ENCODE measurements at regions not wholly inside any gene's neighbourhood (a gene's known extent, or its start where the extent isn't known, plus 50 kb on each side); places are given as distances from the start of the nearest gene placed in this dataset.

GRCh38 chr9:13424872-13425271, 145.4 kb upstream of the MPDZ start:
- H3K27me3 ChIP-seq (ENCODE audit: control insufficient read depth in 1 of 2, insufficient read depth in 2 of 2, low read length in 2 of 2) = no peaks in the 10 kb centered on the region
- H3K36me3 ChIP-seq (ENCODE audit: insufficient read depth, low read length) = no peaks in the 10 kb centered on the region
- H3K9ac ChIP-seq (ENCODE audit: low read length) = no peak overlapping the region
- no peak overlapping the region for H3K27ac ChIP-seq (ENCODE audit: low read depth, low read length)
- H3K9me3 ChIP-seq (ENCODE audit: low read length) = no peaks in the 10 kb centered on the region
- no peak overlapping the region for H3K4me3 ChIP-seq (ENCODE audit: low read depth in 1 of 2, low read length in 2 of 2)
- peaks cover 13% of the 10 kb centered on the region for H3K4me1 ChIP-seq (ENCODE audit: insufficient read depth, low read length)

- no peaks in the 10 kb centered on the region for H3K36me3 ChIP-seq (ENCODE audit: insufficient read depth, low read length)
- H3K9me3 ChIP-seq (ENCODE audit: low read length) = no peaks in the 10 kb centered on the region
- H3K27ac ChIP-seq (ENCODE audit: low read depth, low read length) = no peak overlapping the region
- H3K27me3 ChIP-seq (ENCODE audit: control insufficient read depth in 1 of 2, insufficient read depth in 2 of 2, low read length in 2 of 2) = no peaks in the 10 kb centered on the region
- H3K4me1 ChIP-seq (ENCODE audit: insufficient read depth, low read length) = peaks cover 7% of the 10 kb centered on the region
- H3K9ac ChIP-seq (ENCODE audit: low read length) = no peak overlapping the region
- H3K4me3 ChIP-seq (ENCODE audit: low read depth in 1 of 2, low read length in 2 of 2) = no peak overlapping the region
These were observed 144.7 kb upstream of the MPDZ start for GRCh38 chr9:13424204-13424603.

- H3K27ac ChIP-seq (ENCODE audit: low read depth, low read length) = no peak overlapping the region
- H3K36me3 ChIP-seq (ENCODE audit: insufficient read depth, low read length) = no peaks in the 10 kb centered on the region
- no peak overlapping the region for H3K4me3 ChIP-seq (ENCODE audit: low read depth in 1 of 2, low read length in 2 of 2)
- H3K4me1 ChIP-seq (ENCODE audit: insufficient read depth, low read length) = peaks cover 22% of the 10 kb centered on the region
- no peak overlapping the region for H3K9ac ChIP-seq (ENCODE audit: low read length)
- H3K27me3 ChIP-seq (ENCODE audit: control insufficient read depth in 1 of 2, insufficient read depth in 2 of 2, low read length in 2 of 2) = no peaks in the 10 kb centered on the region
- no peaks in the 10 kb centered on the region for H3K9me3 ChIP-seq (ENCODE audit: low read length)
These were observed 134.9 kb upstream of the MPDZ start for GRCh38 chr9:13414349-13414748.

- no peaks in the 10 kb centered on the region for H3K9me3 ChIP-seq (ENCODE audit: low read length)
- peaks cover 22% of the 10 kb centered on the region for H3K4me1 ChIP-seq (ENCODE audit: insufficient read depth, low read length)
- H3K36me3 ChIP-seq (ENCODE audit: insufficient read depth, low read length) = no peaks in the 10 kb centered on the region
- no peak overlapping the region for H3K9ac ChIP-seq (ENCODE audit: low read length)
- no peaks in the 10 kb centered on the region for H3K27me3 ChIP-seq (ENCODE audit: control insufficient read depth in 1 of 2, insufficient read depth in 2 of 2, low read length in 2 of 2)
- H3K4me3 ChIP-seq (ENCODE audit: low read depth in 1 of 2, low read length in 2 of 2) = no peak overlapping the region
- H3K27ac ChIP-seq (ENCODE audit: low read depth, low read length) = no peak overlapping the region
These were observed 132.8 kb upstream of the MPDZ start for GRCh38 chr9:13412331-13412730.

- peaks cover 22% of the 10 kb centered on the region for H3K4me1 ChIP-seq (ENCODE audit: insufficient read depth, low read length)
- no peak overlapping the region for H3K4me3 ChIP-seq (ENCODE audit: low read depth in 1 of 2, low read length in 2 of 2)
- no peak overlapping the region for H3K9ac ChIP-seq (ENCODE audit: low read length)
- no peaks in the 10 kb centered on the region for H3K27me3 ChIP-seq (ENCODE audit: control insufficient read depth in 1 of 2, insufficient read depth in 2 of 2, low read length in 2 of 2)
- H3K36me3 ChIP-seq (ENCODE audit: insufficient read depth, low read length) = no peaks in the 10 kb centered on the region
- H3K9me3 ChIP-seq (ENCODE audit: low read length) = no peaks in the 10 kb centered on the region
- no peak overlapping the region for H3K27ac ChIP-seq (ENCODE audit: low read depth, low read length)
These were observed 132.3 kb upstream of the MPDZ start for GRCh38 chr9:13411791-13412190.

- no peaks in the 10 kb centered on the region for H3K9me3 ChIP-seq (ENCODE audit: low read length)
- peaks cover 22% of the 10 kb centered on the region for H3K4me1 ChIP-seq (ENCODE audit: insufficient read depth, low read length)
- no peaks in the 10 kb centered on the region for H3K36me3 ChIP-seq (ENCODE audit: insufficient read depth, low read length)
- H3K9ac ChIP-seq (ENCODE audit: low read length) = no peak overlapping the region
- H3K4me3 ChIP-seq (ENCODE audit: low read depth in 1 of 2, low read length in 2 of 2) = no peak overlapping the region
- H3K27me3 ChIP-seq (ENCODE audit: control insufficient read depth in 1 of 2, insufficient read depth in 2 of 2, low read length in 2 of 2) = no peaks in the 10 kb centered on the region
- peak overlapping the region; percentile 59 for H3K27ac ChIP-seq (ENCODE audit: low read depth, low read length)
These were observed 131.1 kb upstream of the MPDZ start for GRCh38 chr9:13410566-13411031.

GRCh38 chr9:13397661-13398060, 118.2 kb upstream of the MPDZ start:
- Histone ChIP-seq H3K4me3 (ENCODE audit: low read depth in 1 of 2, low read length in 2 of 2) (no peak overlapping the region), H3K27me3 (ENCODE audit: control insufficient read depth in 1 of 2, insufficient read depth in 2 of 2, low read length in 2 of 2) (no peaks in the 10 kb centered on the region), H3K27ac (ENCODE audit: low read depth, low read length) (no peak overlapping the region), H3K4me1 (ENCODE audit: insufficient read depth, low read length) (no peaks in the 10 kb centered on the region), H3K9me3 (ENCODE audit: low read length) (no peaks in the 10 kb centered on the region), H3K9ac (ENCODE audit: low read length) (no peak overlapping the region), H3K36me3 (ENCODE audit: insufficient read depth, low read length) (no peaks in the 10 kb centered on the region)

- Histone ChIP-seq H3K36me3 (ENCODE audit: insufficient read depth, low read length) (no peaks in the 10 kb centered on the region), H3K4me3 (ENCODE audit: low read depth in 1 of 2, low read length in 2 of 2) (no peak overlapping the region), H3K9me3 (ENCODE audit: low read length) (no peaks in the 10 kb centered on the region), H3K27me3 (ENCODE audit: control insufficient read depth in 1 of 2, insufficient read depth in 2 of 2, low read length in 2 of 2) (no peaks in the 10 kb centered on the region), H3K4me1 (ENCODE audit: insufficient read depth, low read length) (no peaks in the 10 kb centered on the region), H3K27ac (ENCODE audit: low read depth, low read length) (no peak overlapping the region), H3K9ac (ENCODE audit: low read length) (no peak overlapping the region)
These were observed 117.7 kb upstream of the MPDZ start for GRCh38 chr9:13397220-13397619.

GRCh38 chr9:13396418-13396817, 116.9 kb upstream of the MPDZ start:
- Histone ChIP-seq H3K27me3 (ENCODE audit: control insufficient read depth in 1 of 2, insufficient read depth in 2 of 2, low read length in 2 of 2) (no peaks in the 10 kb centered on the region), H3K4me3 (ENCODE audit: low read depth in 1 of 2, low read length in 2 of 2) (no peak overlapping the region), H3K9me3 (ENCODE audit: low read length) (no peaks in the 10 kb centered on the region), H3K27ac (ENCODE audit: low read depth, low read length) (no peak overlapping the region), H3K36me3 (ENCODE audit: insufficient read depth, low read length) (no peaks in the 10 kb centered on the region), H3K4me1 (ENCODE audit: insufficient read depth, low read length) (no peaks in the 10 kb centered on the region), H3K9ac (ENCODE audit: low read length) (no peak overlapping the region)

- no peaks in the 10 kb centered on the region for H3K4me1 ChIP-seq (ENCODE audit: insufficient read depth, low read length)
- no peaks in the 10 kb centered on the region for H3K9me3 ChIP-seq (ENCODE audit: low read length)
- H3K4me3 ChIP-seq (ENCODE audit: low read depth in 1 of 2, low read length in 2 of 2) = no peak overlapping the region
- H3K27ac ChIP-seq (ENCODE audit: low read depth, low read length) = no peak overlapping the region
- H3K36me3 ChIP-seq (ENCODE audit: insufficient read depth, low read length) = no peaks in the 10 kb centered on the region
- H3K9ac ChIP-seq (ENCODE audit: low read length) = no peak overlapping the region
- H3K27me3 ChIP-seq (ENCODE audit: control insufficient read depth in 1 of 2, insufficient read depth in 2 of 2, low read length in 2 of 2) = no peaks in the 10 kb centered on the region
These were observed 115.7 kb upstream of the MPDZ start for GRCh38 chr9:13395156-13395555.

- H3K9me3 ChIP-seq (ENCODE audit: low read length) = no peaks in the 10 kb centered on the region
- H3K36me3 ChIP-seq (ENCODE audit: insufficient read depth, low read length) = no peaks in the 10 kb centered on the region
- H3K4me1 ChIP-seq (ENCODE audit: insufficient read depth, low read length) = no peaks in the 10 kb centered on the region
- H3K4me3 ChIP-seq (ENCODE audit: low read depth in 1 of 2, low read length in 2 of 2) = no peak overlapping the region
- no peaks in the 10 kb centered on the region for H3K27me3 ChIP-seq (ENCODE audit: control insufficient read depth in 1 of 2, insufficient read depth in 2 of 2, low read length in 2 of 2)
- H3K27ac ChIP-seq (ENCODE audit: low read depth, low read length) = no peak overlapping the region
- no peak overlapping the region for H3K9ac ChIP-seq (ENCODE audit: low read length)
These were observed 108.7 kb upstream of the MPDZ start for GRCh38 chr9:13388157-13388556.

- H3K4me3 ChIP-seq (ENCODE audit: low read depth in 1 of 2, low read length in 2 of 2) = no peak overlapping the region
- H3K27ac ChIP-seq (ENCODE audit: low read depth, low read length) = no peak overlapping the region
- no peak overlapping the region for H3K9ac ChIP-seq (ENCODE audit: low read length)
- no peaks in the 10 kb centered on the region for H3K4me1 ChIP-seq (ENCODE audit: insufficient read depth, low read length)
- no peaks in the 10 kb centered on the region for H3K9me3 ChIP-seq (ENCODE audit: low read length)
- no peaks in the 10 kb centered on the region for H3K27me3 ChIP-seq (ENCODE audit: control insufficient read depth in 1 of 2, insufficient read depth in 2 of 2, low read length in 2 of 2)
- no peaks in the 10 kb centered on the region for H3K36me3 ChIP-seq (ENCODE audit: insufficient read depth, low read length)
These were observed 108.2 kb upstream of the MPDZ start for GRCh38 chr9:13387734-13388067.
